ENCODE measurements at regions not wholly inside any gene's neighbourhood (a gene's known extent, or its start where the extent isn't known, plus 50 kb on each side); places are given as distances from the start of the nearest gene placed in this dataset.

DNA sequence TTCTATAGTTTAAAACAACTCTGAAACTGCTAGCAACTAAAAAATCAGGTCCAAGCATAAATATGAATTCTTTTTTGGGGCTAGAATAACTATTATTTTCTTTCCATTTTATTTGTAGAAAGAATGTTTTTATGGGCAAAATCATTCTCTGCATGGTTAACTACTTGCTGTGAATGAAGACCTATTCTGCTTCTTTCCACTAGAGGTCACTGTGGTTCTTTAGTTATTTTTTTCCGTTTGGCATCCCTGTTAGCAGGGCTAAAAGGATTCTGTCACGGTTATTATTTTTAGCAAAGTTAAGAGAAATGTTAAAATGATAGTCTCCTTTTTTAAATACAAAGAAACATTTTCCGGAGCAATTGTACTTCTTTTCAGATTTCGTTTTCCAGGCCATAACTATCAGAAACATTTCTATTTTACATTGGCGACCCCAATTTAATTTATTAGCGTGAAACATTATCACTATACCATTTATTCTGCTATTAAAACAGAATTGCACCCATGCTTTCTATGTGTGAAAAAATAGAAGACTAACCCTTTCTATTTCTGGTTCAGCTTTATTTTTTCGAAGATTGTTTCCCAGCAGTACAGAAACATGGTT lies 404.8 kb downstream of the ATP23 start:
- TF ChIP-seq POLR2AphosphoS5 (IDR thresholded peaks at IDR 0.05) (no peak), POLR2A (IDR thresholded peaks at IDR 0.05) (no peak), EP300 (IDR thresholded peaks at IDR 0.05) (no peak)
- TF ChIP-seq, protein P1, sequence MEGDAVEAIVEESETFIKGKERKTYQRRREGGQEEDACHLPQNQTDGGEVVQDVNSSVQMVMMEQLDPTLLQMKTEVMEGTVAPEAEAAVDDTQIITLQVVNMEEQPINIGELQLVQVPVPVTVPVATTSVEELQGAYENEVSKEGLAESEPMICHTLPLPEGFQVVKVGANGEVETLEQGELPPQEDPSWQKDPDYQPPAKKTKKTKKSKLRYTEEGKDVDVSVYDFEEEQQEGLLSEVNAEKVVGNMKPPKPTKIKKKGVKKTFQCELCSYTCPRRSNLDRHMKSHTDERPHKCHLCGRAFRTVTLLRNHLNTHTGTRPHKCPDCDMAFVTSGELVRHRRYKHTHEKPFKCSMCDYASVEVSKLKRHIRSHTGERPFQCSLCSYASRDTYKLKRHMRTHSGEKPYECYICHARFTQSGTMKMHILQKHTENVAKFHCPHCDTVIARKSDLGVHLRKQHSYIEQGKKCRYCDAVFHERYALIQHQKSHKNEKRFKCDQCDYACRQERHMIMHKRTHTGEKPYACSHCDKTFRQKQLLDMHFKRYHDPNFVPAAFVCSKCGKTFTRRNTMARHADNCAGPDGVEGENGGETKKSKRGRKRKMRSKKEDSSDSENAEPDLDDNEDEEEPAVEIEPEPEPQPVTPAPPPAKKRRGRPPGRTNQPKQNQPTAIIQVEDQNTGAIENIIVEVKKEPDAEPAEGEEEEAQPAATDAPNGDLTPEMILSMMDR (IDR thresholded peaks at IDR 0.05): peak; percentile 67 to 88 (median 85)

Measured in gastroesophageal sphincter (tissue), 3 donors.